ENCODE measurements at regions not wholly inside any gene's neighbourhood (a gene's known extent, or its start where the extent isn't known, plus 50 kb on each side); places are given as distances from the start of the nearest gene placed in this dataset.

DNA sequence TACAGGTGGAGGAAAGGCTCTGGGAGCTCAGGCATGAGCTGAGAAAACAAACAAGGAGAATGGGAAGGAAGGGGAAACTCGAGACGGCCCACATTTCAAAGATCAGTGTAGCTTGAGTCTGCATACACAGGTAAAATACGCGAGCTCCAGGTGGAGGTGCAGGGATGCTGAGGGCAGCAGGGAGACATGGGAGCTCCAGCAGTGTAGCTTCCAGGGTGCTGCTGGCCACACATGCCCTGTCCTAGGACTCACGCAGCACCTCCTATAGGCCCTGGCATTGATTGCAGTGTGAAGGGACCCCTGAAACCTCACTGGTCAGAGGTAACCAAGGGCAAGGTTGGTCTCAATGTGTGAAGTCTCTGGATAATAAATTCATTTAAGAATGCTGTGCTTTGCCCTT, 362.8 kb upstream of the HS6ST1 start:
- no peak for DNase-seq

DNA sequence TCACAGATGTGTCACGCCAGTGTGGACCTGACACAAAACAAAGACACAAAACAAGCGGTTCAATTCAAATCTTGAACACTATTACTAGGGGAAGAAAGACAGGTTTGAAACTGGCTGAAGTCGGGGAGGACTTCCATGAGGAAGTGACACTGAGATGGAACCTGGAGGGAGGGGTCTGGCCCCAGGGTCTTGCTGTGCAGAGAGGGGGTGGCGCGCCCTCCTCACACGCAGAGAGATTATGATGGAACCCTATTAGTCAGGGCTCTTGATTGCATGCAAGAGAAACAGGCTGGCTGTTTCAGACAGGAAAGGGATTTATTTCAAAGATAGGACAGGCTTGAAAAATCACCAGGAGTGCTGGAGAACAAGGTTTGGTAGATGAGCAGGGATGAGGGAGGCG, 363.6 kb upstream of the HS6ST1 start:
- DNase-seq = no peak

DNA sequence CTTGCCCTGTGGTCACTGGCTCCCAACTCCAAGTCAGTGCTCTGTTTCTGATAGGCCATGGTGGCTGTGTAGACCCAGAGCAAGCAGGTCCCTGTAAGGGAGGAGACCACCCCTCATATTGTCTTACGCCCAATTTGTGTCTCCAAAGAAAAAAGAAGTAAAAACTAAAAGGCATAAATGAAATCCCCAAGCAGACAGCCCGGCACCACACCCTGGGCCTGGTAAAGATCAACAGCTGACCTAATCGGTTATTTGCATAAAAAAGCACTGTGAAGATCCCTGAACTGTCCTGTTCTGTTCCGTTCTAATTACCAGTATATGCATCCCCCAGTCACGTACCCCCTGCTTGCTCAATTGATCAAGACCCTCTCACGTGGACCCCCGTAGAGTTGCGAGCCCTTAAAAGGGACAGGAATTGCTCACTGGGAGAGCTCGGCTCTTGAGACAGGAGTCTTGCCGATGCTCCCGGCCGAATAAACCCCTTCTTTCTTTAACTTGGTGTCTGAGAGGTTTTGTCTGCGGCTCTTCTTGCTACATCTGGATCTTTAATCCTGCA, 364.1 kb upstream of the HS6ST1 start:
- DNase-seq = no peak

DNA sequence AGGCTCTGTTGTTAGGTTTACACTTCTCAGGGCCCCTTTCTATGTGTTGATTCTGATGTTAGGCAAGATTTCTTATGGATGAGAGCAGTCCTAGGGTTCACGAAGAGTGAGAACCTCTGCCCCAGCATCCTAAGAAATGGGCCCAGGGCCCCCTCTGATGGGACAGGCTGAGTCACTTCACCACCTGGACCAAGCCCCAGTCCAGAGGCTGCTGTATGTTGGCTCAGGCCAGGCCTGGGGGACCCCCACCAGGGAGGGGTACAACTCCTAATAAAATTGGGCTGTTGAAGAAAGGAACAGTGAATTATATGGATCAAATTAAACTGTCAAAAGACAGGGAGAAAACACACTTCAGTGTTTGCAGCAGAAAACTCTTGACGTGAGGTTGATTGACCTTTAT, 365.9 kb upstream of the HS6ST1 start:
- no peak for DNase-seq

DNA sequence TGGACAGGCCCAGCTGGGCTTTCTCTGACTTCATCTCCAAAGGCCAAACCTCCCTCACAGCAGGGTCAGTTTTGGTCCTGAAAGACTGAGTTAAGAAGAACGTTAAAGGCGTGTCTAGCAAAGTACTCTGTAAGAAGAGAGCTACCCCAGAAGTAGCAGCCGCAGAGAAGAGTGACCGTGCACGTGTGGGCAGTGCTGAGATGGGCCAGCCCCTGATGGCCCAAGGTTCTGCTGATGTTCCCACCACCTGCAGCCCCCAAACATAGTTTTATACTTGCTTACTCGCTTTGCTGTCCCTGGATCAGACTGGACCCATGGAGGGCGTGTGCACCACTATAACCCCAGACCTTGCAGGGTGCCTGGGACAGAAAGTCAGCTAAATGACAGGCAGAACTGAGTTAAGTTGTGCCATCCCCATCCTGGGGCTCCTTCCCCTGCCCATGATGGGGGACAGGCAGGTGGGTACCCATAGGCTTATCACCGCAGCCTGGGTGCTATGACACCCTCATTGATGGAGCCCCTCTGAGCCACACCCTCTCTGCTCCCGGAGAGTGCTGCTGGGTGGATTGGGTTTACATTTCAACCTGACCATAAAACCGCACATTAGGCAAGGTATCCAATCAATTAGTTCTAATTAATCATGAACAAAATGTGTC, 367.3 kb upstream of the HS6ST1 start:
- no peak for DNase-seq

DNA sequence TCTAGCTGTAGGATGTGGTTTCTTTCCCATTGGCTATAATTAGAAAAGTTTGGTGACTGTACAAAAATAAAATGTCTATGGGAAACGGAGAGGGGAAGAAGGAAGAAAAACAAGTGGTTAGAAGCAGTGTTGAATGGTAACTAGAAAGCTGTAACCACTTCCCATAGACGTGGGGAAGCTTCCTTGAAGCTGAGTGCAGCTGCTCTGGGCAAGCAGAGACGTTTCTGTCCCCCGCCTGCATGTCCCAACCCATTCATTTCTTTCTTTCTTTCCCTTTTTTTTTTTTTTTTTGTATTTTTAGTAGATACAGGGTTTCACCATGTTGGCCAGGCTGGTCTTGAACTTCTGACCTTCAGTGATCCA, 367.8 kb upstream of the HS6ST1 start:
- peak in 1 of 2 donors; percentile 86 for DNase-seq

DNA sequence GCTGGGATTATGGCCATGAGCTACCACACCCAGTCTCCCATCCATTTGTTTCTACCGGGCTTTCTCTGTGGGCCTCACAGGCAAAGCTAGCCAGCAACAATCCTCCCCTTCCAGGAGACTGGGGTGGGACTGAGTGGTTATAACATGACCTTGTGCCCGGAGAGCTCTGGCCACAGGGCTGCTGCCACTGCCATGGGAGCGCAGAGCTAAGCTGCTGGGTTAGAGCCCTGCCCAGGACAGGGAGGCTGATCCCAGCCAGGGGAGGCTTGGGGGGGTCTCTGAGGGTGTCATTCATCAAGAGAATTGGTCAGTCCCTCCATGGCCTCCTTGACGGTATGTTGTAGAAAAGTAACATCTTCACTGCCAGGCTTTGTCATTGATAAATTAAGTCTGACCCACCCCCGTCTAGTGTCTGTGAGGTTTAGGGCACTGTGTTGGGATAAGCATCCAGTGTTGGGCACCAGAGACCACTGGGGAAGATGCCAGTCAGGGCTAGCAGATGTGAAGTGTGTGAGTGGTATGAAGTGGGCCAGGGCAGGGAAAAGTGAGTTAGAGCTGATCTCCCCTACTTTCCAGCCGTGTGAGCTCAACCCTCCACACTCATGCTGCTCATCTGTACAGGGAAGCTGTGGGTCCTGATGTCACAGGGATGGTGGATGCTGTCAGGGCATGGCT, 368.4 kb upstream of the HS6ST1 start:
- DNase-seq = no peak

DNA sequence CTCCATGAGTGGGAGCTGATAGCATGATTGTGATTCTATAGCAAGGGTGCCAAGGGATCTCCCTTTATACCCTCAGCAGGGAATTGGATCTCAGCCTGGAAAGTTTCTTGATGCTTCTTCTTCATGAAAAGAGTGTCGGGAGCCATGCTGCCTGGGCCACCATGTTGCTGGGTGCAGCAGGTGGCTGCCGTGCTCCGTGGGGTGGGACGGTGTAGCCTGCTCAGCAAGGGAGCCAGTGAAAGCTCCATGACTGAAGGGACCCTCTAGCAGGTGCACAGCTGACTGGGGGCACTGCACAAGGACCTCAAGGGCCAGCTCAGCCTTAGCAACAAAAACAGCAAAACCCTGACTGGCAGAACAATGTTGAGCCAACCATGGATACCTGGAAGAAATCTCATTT, 368.9 kb upstream of the HS6ST1 start:
- DNase-seq = no peak

DNA sequence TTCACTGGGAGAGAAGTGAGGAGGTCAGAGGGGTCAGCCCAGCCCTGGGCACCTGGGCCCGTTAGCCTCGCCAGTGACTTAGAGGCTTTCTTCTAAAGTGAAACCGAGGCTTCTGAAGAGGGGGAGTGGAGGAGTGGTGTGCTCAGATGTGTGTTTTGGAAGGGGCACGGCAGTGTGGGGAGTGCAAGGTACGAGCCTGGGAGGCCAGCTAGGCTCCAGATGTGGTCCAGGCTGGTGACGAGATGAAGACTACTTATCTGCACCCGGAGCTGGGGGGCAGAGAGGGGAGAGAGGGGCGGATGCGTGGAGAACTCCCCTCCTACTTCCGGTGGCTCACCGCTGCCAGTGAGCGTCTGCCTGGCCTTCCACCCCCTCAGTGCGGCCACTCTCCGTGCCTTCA, 371.3 kb upstream of the HS6ST1 start:
- no peak for DNase-seq

DNA sequence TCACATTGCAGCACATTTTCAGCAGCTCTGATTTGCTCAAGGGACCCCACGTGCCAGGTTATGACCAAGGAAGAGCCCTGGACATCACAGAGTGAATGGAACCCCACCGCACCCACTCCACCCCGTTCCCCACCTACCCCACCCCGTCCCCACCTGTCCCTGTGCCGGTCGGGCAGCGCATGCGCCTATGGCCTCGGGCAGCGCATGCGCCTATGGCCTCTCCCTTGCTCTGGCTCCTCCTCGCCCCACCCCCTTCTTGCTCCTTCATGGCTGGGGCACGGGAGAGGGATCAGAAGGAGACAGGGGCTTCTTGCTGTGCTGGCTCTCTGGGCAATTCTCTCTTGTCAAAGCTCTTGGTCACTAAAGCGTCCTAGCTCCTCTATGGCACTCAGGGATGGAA, 371.8 kb upstream of the HS6ST1 start:
- no peak for DNase-seq

DNA sequence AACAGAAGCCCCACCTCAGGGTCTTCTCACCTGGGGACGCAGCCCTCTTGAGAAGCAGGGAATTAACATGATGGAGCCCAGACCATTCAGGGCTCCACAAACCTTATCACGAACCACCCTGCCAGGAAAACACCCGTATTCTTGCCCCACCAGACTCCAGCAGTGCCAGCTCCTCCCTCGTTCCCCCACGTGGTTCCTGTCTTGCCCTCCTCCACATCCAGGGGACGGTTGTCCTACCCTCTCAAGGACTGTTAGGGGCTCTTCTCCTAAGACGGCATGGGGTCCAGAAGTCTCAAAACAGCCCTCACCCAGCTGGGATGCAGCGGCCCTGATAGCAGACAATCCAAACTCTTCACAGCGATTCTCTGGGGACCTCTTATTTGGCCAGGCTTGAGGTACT, 372.2 kb upstream of the HS6ST1 start:
- no peak for DNase-seq

DNA sequence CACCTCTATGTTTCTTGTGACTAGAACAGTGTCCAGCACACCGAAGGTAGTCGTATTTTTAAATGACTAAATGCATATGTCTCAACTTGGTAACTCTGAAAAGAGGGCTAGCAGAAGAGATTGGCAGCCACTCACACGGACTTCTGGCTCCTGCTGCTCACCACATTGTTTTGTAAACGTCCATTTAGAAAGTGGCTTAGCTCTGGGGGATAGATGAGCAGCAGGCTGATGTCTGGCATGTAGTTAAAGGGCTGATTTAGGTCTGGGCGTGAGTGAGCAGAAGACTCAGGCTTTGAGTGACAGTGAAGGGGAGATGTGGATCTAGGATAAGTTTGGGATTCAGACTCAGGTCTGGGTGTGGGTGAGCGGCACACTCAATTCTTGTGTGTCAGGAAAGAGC, 372.9 kb upstream of the HS6ST1 start:
- no peak for DNase-seq

DNA sequence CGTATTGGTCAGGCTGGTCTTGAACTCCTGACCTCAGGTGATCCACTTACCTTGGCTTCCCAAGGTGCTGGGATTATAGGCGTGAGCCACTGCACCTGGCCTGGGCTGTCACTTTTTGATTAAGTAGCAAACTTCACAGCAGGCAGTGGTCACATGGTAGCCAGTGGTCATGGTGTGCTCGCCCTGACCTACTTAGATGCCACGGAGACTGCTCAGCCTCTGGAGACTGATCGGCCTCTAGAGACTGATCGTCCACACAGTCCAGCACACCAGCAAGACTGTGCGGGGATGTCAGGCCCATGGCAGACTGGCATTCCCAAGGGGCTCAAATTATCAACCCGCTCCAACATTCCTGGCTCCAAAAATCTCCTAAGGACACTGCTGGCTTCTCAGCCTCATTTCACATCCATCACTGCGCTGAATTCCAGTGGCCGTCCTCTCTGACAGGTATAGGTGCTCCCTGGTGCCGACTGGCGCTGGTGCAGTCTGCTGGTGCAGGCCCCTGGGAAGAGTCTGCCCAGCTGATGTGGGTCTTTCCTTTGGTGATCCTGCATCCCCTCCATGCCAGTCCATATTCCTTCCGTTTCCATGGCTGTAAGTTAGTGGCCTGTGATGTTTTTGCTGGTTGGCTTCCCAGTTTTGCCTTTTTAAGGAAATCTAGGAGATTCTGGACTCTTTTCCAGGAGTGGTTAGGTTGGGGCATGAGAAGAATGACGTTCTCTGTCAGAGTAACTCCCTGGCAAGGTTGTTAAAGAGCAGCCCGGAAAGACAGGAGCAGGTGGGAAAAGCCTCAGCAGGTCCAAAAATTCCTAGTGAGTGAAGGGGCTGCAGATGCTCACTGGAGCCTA, 374.5 kb upstream of the HS6ST1 start:
- no peak for DNase-seq

DNA sequence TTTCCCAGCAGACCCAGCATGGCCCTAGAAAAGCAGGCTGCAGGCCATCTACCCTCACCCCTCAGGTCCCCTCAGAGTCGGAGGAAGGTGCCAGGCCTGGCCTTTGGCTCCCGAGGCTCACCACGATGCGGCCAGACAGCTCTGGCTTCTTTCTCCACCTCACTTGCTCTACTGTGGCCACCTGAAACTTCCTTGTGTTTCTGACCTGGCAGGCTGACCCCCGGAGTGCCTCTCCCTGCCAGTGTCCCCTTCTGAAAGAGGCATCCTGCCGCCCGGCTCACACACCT, 375.0 kb upstream of the HS6ST1 start:
- DNase-seq = no peak

DNA sequence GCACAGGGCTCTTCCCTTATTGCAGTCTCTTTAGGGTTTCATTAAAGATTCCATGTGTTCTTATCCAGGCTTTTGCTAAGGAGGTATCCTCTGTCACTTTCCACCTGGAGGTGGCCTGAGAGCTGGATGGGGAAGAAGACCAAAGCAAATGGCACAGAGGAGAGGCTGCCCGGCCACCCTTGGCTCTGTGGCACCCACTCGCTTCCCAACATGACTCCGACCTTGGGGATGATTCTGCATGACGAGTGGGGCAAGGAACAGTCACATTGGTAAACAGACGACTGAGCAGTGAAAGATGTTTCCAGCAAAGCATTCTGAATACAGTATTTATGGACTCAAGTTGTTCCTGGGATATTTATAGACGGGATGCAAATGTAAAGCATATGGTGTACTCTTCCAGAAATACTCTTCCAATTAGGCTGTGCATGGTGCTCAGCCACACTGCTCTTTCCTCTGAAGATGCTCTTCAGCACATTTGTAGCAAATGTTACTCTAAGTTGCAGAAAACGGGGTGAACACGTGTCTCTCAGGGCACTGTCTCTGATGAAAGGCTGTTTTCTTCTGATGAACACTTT, 377.1 kb upstream of the HS6ST1 start:
- no peak for DNase-seq

DNA sequence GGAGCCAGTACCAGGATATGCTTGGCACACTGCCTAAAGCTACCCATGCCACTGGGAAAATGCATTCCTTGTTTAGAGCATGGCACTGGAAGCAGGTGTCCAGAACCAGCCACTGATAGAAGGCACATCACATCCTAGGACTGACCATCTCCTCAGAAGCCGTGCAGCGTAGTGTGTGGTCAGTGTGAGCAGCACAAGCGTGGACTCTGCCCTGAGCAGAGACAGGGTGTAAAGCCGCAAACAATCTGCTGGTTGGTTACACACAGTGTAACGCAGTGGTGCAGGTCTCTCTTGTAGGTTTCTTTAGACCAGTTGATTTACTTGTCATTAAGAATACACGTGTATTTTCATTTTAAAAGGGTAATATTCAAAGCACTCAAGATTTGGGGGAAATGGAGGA, 377.8 kb upstream of the HS6ST1 start:
- DNase-seq = no peak

DNA sequence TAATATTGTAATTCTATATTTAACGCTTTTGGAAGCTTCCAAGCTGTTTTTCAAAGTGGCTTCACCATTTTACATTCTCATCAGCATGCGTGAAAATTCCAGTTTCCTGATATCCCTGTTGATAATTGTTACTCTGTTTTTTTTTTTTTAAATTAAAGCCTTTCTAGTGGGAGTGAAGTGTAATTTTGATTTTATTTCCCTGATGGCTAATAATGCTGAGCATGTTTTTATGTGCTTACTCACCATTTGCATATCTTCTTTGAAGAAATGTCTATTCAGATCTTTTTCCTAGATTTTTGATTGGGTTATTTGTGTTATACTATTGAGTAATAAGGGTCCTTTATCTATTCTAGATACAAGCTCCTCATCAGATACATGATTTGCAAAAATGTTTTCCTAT, 382.8 kb upstream of the HS6ST1 start:
- no peak for DNase-seq

DNA sequence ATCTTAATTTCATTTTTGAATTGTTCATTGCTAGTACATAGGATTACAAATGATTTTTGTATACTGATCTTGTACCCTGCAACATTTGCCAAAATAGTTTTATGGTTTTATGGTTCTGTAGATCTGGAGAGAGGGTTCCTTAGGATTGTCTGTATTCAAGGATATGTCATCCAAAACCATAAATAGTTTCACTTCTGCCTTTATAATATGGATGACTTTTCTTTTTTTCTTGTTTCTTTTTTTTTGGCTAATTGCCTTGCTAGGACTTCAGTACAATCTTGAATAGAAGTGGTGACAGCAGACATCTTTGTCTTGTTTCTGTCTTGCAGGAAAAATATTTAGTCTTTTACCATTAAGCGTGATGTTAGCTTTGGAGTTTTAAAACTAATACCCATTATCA, 383.9 kb upstream of the HS6ST1 start:
- no peak for DNase-seq

DNA sequence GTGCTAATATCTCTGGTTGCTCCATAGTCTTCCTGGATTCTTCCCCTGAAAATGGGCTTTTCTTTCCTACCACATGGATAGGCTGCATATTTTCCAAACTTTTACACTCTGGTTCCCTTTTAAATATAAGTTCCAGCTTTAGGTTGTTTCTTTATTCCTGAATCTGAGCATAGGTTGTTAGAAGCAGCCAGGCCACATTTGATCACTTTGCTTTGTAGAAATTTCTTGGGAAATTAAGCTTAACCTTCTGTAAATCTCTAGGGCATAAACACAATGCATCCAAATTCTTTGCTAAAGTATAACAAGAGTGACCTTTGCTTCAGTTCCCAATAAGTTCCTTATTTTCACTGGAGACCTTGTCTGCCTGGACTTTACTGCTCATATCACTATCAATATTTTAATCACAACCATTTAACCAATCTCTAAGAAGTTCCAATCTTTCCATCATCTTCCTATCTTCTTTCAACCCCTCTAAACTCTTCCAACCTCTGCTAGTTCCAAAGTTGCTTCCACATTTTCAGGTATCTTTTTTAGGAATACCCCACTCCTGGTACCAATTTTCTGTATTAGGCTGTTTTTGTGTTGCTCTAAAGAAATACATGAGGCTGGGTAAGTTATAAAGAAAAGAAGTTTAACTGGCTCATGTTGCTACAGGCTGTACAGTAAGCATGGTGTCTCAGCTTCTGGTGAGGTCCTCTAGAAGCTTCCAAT, 389.6 kb upstream of the HS6ST1 start:
- no peak for DNase-seq

DNA sequence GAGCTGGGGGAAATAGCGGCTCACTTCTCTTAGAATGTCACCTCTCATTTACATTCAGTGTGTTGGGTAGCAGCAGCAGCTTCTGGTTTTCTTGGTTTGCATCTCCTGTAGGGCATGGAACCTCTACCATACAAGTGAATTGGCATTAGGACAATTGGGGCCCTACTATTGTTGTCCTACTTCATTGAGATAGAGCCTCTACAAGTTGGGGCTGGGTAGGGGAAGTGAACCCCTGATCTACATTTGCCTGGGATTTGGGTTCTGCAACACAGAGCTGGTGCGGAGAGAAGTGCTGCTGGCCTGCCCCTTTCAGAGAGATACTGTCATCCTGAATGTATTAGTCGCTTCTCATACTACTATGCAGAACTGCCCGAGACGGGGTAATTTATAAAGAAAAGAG, 391.6 kb upstream of the HS6ST1 start:
- DNase-seq = no peak

DNA sequence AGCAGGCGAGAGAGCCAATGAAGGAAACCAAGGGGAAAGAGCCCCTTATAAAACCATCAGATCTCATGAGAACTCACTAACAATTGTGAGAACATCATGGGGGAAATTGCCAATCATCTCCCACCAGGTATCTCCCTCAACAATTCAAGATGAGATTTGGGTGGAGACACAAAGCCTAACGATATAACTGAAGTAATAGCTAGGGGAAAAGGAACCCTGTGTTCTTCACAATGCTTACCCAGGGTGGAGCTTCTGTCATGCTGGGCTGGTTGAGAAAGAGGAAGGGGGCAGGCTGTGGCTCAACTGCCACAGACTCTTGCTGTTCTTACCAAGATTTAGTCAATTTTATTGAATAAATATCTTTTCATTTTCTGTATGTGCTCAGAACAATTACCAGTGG, 392.1 kb upstream of the HS6ST1 start:
- peak in 1 of 2 donors; percentile 44 for DNase-seq

DNA sequence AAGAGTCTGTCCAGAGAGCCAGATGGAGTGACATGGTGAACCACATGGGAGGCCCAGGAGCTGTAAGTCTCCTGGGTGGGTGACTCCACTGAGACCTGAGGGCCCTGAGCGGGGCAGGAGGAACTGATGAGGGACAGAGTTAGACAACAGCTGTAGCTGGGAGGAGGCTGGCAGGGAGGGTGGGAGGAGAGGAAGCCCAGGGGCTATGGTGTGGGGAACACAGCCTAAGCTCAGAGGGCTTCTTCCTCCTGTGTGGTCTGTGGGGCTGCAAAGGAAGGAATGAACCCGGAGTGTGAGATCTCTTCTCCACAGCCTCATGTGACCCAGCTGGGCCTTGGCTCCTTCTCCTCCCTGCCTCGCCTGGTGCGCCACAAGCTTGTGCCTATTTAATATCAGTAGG, 395.6 kb upstream of the HS6ST1 start:
- DNase-seq = peak in 1 of 2 donors; percentile 89

DNA sequence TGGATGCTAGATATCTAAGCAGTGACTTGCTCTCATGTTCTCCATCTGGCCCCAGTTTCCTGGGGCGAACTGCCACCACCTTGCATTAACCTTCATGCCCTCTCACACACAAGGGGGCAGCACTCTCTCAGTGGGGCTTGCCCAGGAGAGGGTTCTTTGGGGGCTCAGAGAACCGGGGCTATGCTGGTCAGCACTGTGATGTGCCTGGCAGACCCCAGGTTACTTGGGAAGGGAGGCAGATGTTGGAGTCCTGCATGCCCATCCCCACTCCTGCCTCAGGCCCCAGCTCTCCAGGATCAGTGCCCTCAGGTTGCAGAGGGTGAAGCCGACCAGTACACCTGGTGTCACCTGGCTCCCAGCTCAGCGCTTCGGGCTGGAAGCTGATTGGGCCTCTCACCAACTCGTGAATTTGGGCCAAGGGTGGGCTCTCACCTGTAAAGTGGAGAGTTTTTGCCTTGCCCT, 396.2 kb upstream of the HS6ST1 start:
- no peak for DNase-seq

Measured in bone marrow (tissue), 2 donors.